Head of caudate nucleus (tissue), 42 donors: ENCODE measurements at regions not wholly inside any gene's neighbourhood (a gene's known extent, or its start where the extent isn't known, plus 50 kb on each side); places are given as distances from the start of the nearest gene placed in this dataset.
"Not testable (repeated sequence)": the region's sequence is repeated elsewhere in the genome, so short reads cannot be mapped to it uniquely, and the experiment has no call there.

Experiments used
- DNase-seq, 42 donors: peaks; one replicate each; pipeline versions ENCODE4 v3.0.0 to v3.0.0-alpha.2; 2020 to 2021; ENCODE audit warnings: mixed read lengths in 7 of 42
- intact Hi-C: fragments of 100-400 bp; cut with DNase I; formaldehyde crosslinking; loops from one replicate; pipeline ENCODE4 v1.15.0; 2022

DNA sequence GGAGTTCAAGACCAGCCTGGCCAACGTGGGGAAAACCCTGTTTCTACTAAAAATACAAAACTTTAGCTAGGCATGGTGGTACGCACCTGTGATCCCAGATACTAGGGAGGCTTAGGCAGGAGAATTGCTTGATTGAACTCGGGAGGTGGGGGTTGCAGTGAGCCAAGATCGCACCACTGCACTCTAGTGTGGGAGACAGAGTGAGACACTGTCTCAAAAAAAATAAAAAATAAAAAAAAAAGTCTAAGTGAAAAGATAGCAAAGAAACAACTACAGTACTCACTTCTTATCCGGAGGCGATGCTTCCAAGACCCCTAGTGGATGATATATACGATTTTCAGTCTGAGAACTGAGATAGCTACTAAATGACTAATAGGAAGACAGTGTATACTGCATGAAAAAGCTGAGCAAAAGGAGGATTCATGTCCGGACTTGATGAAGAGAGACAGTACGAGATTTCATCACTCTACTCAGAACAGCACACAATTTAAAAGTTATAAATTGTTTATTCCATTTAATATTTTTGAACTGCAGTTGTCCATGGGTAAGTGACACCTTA is 138.7 kb upstream of the GOLGA6L6 start:
- DNase-seq, intact Hi-C loops: not testable (repeated sequence)

DNA sequence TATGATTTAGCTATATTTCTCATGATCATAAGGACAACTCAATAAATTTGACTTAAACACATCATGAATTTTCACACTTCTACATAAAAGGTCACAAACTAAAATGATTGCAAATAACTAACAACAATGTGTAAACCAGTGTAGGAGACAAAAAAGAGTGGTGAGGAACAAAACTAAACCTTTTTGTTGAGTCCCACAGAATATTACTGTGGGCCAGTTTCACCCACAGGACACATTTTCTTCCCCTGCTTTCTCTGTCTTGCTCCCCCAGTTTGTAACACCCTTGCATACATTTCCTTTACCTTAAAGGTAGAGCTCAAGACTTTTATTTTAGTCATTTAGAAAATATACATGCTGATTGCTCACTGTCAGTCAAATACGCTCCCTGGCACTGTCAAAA is 130.9 kb upstream of the GOLGA6L6 start:
- no peak for DNase-seq
- intact Hi-C loops: no loop called here

DNA sequence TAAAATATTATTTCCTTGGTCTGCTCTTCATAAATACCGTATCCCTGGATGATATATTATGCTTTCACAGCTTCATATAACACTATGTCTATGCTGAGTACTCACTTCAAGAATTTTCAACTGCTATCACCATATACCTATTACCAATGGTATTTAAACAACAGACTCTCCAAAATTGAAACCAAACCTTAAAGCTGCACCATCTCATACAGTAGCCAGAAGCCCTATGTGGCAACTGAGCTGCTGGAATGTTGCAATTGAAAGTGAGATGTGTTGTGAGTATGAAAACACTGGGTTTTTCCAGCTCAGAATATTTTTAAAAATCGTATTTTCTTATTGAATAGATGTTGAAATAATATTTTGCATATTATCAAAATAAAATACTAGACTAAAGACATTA is 130.1 kb upstream of the GOLGA6L6 start:
- intact Hi-C loops: no loop called here
- no peak for DNase-seq

DNA sequence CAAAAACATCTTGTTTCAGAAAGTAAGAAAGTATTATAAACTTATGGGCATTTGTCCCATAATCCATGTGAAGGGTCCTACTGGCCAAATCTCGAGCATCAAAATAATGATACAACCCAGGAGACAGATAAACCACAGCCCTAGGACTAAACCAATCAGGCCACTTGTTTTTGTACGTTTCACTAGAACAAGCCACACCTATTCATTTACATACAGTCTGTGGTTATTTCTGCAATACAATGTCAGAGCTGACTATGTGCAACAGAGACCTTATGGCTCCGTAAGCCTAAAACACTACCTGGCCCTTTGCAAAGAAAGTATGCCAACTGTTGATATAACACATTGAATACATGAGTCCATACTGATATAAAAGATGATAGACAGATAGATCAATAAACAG is 124.8 kb upstream of the GOLGA6L6 start:
- intact Hi-C loops, DNase-seq: not testable (repeated sequence)

DNA sequence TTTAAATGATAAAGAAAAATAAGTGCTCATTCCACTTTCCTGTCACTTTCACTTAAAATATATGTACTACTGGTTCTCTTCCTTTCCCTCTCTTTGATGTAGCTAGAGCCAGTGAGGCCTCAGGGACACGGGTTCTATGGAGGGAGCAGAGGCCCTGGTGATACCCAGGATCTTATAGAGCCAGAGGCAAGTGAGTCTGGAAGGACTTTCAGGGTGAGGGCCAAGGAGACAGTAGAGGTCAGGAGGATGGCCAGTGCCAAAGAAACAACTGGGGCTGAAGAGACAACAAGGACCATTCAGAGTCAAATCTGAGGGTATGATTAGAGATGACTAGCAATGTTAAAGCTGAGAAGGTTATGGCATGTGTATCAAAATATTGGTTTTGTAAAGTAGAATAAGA is 124.1 kb upstream of the GOLGA6L6 start:
- intact Hi-C loops: no loop called here
- DNase-seq: no peak

DNA sequence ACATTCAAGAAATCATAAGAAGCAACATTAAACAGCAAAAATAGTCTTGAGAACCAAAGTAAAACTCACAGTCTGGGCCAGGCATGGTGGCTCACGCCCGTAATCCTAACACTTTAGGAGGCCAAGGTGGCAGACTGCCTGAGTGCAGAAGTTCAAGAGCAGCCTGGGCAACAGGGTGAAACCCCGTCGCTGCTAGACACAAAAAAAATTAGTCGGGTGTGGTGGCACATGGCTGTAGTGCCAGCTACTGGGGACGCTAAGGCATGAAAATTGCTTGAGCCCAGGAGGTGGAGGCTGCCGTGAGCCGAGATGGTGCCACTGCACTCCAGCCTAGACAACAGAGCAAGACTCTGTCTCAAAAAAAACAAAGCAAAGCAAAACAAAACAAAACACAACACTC is 117.7 kb upstream of the GOLGA6L6 start:
- intact Hi-C loops: no loop called here
- peak in 3 of 42 donors; percentile 7 to 53 (median 18) for DNase-seq

DNA sequence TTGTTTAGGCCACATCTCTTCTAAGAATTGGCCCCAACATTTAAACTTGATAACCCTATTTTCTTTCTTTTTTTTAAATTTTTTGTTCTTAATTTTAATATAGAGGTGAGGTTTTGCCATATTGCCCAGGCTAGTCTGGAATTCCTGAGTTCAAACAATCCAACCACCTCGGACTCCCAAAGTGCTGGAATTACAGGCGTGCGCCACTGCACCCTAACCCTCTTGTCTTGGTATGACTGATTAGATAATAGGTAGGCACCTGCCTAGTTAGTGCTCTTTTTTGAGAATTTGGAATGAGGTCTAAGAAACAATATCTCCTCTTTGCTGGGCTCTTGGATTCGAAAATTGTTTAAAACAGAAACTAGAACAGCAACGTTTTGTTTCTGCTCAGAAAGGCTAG is 116.4 kb upstream of the GOLGA6L6 start:
- DNase-seq: peak in 1 of 42 donors; percentile 6
- intact Hi-C loops: no loop called here

DNA sequence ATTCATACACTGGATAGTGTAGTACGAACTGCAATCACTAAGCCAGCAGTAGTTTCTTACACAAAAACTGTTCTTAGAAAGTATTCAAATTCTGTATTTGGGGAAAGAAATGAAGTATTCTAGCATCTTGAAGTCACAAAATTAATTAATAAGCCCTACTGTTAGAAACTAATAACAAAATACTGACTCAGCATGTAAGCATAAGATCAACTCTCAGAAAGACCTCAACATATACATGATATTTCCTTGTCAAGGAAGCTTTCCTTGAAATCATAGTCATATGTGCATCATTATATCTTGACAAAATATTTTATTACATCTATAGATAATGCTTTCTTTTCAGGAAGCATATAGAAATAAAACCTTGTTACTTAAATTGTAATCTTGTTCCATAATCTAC is 115.5 kb upstream of the GOLGA6L6 start:
- intact Hi-C loops: no loop called here
- DNase-seq: no peak

DNA sequence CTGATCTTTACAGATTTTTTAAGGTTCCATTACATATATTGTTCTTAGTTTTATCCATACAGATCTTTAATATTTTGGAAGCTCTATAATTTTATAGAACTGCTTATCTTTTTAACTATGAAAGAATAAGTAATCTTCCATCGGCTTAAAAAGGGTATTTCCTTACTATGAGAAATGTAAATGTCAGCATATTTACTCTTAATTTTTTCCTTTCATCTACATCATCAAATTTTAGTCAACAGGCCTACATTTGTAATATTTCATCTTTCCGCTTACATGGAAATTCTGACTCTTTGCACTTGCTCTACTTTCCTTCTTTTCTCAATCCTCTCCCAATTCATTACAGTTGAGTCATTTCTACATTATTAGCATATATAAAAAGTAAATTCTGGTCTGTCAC is 111.3 kb upstream of the GOLGA6L6 start:
- DNase-seq: no peak
- intact Hi-C loops: no loop called here

DNA sequence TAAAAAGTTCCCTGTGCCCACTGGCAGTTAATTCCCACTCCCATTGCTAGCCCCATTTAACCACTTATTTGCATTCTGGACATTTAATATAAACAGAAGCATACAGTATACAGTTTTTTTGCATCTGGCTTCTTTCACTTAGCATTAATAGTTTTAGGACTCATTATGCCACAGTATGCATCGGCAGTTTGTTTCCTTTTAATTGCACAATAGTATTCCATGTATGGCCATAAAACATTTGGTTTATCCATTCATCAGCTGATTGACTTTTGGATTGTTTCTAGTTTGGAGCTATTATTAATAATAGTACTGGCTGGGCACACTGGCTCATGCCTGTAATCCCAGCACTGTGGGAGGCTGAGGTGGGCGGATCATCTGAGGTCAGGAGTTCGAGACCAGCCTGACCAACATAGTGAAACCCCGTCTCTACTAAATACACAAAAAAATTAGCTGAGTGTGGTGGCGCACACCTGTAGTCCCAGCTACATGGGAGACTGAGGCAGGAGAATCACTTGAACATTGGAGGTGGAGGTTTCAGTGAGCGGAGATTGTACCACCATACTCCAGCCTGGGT is 106.9 kb upstream of the GOLGA6L6 start:
- DNase-seq, intact Hi-C loops: not testable (repeated sequence)

DNA sequence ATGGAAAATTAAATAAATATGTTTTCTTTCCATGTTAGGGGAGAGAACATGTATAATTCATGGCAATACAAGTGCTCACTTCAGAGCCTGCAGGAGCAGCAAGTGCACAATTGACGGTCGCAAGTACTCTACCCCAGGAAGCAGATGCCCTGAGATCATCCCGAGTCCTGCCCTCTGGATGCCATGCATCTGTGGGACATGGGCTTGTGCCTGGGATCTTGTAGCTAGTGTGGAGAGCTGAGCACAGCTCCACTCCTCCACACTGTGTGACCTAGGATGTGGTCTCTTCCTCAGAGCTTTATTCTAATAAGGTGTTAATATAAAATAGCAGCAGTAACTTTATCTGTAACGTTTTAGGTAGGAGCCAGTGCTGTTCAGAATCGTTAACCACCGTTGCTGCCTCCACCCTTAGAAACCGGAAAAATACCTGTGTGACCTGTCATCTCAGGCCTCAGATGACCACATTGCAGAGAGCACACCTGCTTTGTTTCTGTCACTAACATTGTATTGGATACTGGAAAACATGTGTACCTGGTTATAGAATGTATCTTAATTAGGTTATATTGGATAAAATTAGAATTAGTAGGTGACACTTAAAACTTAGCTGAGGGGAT is 105.0 kb upstream of the GOLGA6L6 start:
- no peak for DNase-seq
- intact Hi-C loops: no loop called here

DNA sequence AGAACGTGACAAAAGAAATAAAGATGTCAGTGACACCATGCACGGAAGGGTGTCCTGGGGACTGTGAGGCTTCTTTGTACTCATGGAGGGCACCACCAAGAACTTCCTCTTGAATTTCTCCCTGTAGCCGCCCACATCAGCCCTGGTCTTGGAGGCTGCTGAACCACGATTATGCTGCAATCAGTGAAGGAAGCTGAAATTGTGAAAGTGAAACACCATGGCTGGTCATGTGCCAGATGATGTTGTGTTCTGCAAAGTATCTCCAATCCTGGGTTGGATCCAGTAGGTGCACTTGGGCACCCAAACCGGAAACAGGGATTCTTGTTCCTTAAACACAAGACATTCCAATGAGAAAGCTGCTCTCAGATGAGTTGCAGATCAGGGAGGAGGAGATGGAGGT is 104.4 kb upstream of the GOLGA6L6 start:
- intact Hi-C loops: no loop called here
- peak in 19 of 42 donors; percentile 4 to 69 (median 43) for DNase-seq

DNA sequence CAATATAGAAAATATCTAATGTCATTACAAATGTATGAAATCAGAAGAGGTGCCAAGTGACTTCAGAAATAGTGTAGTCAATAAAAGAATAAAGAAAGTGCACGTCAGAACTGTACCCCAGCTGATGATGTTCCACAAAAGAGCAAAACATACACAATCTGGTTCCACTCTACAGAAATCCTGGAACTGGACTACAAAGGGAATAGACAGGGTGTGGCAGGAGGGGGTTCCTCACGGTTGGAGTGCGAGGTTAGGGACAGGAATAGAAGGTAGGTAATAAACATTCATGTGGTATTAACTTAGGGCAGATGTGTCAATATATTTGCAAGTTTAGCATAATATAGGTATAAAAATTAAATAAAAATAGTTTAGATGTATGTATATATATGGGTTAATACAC is 103.3 kb upstream of the GOLGA6L6 start:
- DNase-seq: no peak
- intact Hi-C loops: no loop called here

DNA sequence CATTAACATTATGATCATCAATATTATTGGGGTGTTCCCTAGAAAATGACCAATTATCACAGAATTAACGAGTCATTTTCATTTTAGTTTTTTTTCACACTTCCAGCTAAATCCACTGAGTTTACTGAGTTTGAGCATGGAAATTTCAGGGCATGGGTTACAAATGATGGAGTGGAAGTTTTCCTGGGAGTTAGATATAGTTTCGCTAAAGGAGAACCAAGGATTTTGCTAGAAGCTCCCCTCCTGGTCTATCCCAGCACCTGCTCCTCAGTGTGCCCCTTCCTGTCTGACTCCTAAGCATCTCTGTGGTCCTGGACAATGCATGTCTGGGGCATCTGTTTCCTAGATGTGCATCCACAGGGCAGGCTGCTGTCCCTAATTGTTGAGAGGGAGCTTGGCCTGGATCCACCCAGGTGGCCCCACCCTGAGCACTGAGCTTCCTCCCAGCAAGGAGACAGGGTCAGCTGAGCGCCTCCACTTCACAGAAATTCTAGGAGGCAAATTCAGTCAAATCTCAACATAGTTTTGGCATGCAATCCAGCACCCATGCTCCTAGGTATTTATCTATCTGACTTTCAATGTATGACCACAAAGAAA is 102.3 kb upstream of the GOLGA6L6 start:
- intact Hi-C loops: no loop called here
- DNase-seq: peak in 1 of 42 donors; percentile 4

DNA sequence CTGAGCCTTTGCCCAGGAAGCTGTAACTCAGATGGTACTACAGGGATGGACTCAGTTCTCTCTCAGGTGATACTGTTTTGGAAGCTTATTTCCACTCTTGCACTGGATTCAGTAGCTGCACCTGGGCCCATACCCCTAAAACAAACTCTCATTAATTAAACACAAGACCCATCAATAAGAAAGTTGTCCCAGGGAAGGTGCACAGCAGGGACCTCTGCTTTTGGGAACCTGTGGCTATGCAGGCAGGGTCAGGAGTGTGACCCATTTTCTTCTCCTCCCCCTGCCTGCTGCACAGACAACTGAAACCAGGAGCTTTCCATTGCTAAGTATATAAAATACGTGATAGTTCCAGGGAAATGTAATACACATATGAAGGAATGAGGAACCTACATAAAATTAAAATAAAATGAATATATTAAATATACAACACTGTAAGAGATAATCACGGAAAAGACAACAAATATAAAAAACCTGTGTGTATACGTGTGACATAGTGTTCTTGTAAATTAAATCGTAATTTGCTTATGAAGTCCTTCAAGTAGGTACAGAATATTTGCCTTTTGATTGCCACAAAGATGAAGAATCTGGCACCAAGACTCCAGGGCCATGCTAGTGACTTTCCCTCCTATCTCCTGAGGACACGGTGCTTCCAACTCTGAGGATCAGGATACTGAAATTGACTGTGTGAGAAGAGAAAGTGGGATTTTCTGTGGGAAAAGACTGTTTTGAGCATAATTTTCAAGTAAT is 101.6 kb upstream of the GOLGA6L6 start:
- DNase-seq: no peak
- intact Hi-C loops: no loop called here

DNA sequence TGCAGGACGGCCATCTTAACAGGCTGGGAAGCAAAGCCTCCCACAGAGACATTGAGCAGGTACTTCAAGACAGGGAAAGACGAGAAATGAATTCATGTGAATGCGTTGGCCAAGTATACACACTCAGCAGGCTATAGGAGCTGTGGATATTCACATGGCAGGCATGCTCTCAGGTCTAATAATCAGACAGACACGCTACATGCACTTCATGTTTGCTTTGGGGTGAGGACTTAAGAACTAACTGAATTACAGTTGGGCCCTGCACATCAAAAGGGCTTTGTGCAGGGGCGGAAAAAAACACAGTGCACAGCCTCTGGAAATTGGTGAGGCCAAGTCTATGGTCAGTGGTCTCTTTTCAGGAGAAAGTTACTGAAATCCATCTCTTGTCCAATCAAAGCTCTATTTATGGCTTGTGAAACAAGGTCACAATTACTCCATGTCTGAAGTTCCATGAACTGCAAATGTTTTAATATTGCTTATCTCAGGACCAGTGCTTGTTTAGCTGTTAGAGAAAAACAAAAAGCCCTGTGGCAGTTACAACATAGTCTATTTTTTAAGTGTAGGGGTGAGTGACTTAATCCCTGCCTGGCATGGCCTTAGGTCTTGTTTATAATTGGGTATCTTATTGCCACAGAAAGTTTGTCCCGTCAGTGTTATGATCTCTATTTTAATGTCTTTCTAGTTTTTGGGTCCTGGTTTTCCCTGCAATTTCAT is 100.6 kb upstream of the GOLGA6L6 start:
- intact Hi-C loops: no loop called here
- no peak for DNase-seq

DNA sequence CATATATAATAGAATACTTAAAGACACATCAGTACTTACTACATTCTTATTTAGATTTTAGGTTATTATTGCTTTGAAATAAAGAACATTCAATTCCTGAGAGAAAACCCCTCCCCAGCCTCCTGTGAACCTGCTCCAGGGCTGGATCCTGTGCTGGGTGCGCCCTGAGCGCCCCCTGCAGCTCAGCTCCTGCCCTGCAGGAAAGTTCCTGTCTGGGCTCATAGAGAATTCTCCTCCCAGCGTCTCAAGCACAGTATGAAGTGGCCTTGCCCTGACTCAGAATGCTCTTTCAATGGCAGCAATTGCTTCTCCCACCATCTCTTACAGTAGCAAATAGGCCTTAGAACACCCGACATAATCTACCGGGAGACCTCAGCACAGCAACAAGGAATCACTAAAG is 98.8 kb upstream of the GOLGA6L6 start:
- intact Hi-C loops, DNase-seq: not testable (repeated sequence)

DNA sequence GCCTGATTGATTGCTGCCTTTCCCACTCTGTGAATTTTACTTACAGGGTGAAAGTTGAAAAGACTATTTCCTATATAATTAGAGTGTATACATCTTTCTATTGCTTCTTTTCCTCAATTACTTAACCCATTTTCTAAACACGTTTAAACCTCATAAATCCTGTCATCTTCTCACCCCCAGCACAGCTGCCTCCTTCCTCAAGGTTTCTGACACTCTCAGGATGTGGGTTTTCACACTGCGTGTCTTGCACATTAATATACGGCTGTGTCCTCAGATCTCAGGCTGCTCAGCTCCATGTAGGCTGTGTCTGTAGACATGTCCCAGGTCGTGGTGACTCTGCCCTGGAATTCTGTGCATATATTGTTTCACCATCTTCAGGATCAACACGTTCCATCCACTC is 97.6 kb upstream of the GOLGA6L6 start:
- DNase-seq: not testable (repeated sequence)

DNA sequence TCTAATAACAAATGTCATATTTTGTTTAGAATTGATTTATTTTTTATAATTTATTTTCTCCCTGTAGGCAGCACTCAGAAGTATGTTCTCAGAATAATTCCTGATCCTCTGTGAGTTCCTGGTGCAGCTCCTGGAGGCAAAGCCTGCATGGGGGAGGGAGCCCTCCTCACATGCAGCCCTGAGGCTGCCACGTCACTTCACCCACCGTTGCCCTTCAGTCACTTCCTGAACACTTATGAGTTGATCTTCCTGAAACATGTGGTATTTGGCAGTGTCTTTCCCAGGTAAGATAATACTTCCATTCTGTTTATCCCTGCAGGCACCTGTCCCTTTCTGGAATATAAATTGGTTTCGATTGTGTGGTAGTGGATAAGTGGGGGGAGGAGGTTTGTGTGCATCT is 95.9 kb upstream of the GOLGA6L6 start:
- intact Hi-C loops: not testable (repeated sequence)

More for the DNA sequence above, 97.6 kb upstream of the GOLGA6L6 start:
- intact Hi-C loops: not testable (repeated sequence)

More for the DNA sequence above, 95.9 kb upstream of the GOLGA6L6 start:
- not testable (repeated sequence) for DNase-seq
